GM21723 (cell line): ENCODE measurements at regions not wholly inside any gene's neighbourhood (a gene's known extent, or its start where the extent isn't known, plus 50 kb on each side); places are given as distances from the start of the nearest gene placed in this dataset.

Experiments used
- ATAC-seq: cut with Tn5 transposase; IDR thresholded peaks from one replicate; pipeline ENCODE4 v1.9.1; 2021; ENCODE audit warnings: mild to moderate bottlenecking, moderate library complexity; ENCODE audit not compliant: unreplicated experiment

- no peak for ATAC-seq
These were observed 224.4 kb upstream of the PMEPA1 start for GRCh38 chr20:57934007-57934805.

GRCh38 chr20:57932227-57932864 lies 222.5 kb upstream of the PMEPA1 start:
- ATAC-seq, result no peak

GRCh38 chr20:57930351-57930750 lies 220.5 kb upstream of the PMEPA1 start:
- ATAC-seq, result no peak

GRCh38 chr20:57928181-57928967 lies 218.6 kb upstream of the PMEPA1 start:
- ATAC-seq, result no peak

GRCh38 chr20:57927376-57927775 lies 217.6 kb upstream of the PMEPA1 start:
- ATAC-seq, result no peak

- no peak for ATAC-seq
These were observed 212.9 kb upstream of the PMEPA1 start for GRCh38 chr20:57922706-57923105.

GRCh38 chr20:57922083-57922482 lies 212.3 kb upstream of the PMEPA1 start:
- no peak for ATAC-seq

- no peak for ATAC-seq
These were observed 211.9 kb upstream of the PMEPA1 start for GRCh38 chr20:57921676-57922075.

GRCh38 chr20:57920971-57921370 lies 211.2 kb upstream of the PMEPA1 start:
- no peak for ATAC-seq

- ATAC-seq, result no peak
These were observed 209.2 kb upstream of the PMEPA1 start for GRCh38 chr20:57919049-57919448.

GRCh38 chr20:57918551-57918950 lies 208.7 kb upstream of the PMEPA1 start:
- no peak for ATAC-seq

- ATAC-seq, result no peak
These were observed 204.4 kb upstream of the PMEPA1 start for GRCh38 chr20:57914205-57914604.

- ATAC-seq, result no peak
These were observed 203.5 kb upstream of the PMEPA1 start for GRCh38 chr20:57913156-57913930.

- no peak for ATAC-seq
These were observed 202.4 kb upstream of the PMEPA1 start for GRCh38 chr20:57912227-57912582.

- no peak for ATAC-seq
These were observed 201.9 kb upstream of the PMEPA1 start for GRCh38 chr20:57911512-57912226.

- ATAC-seq, result no peak
These were observed 200.9 kb upstream of the PMEPA1 start for GRCh38 chr20:57910716-57911115.

- ATAC-seq, result no peak
These were observed 200.0 kb upstream of the PMEPA1 start for GRCh38 chr20:57909763-57910331.

- no peak for ATAC-seq
These were observed 199.2 kb upstream of the PMEPA1 start for GRCh38 chr20:57908704-57909630.

GRCh38 chr20:57908226-57908625 lies 198.4 kb upstream of the PMEPA1 start:
- ATAC-seq, result no peak
